ENCODE measurements at regions not wholly inside any gene's neighbourhood (a gene's known extent, or its start where the extent isn't known, plus 50 kb on each side); places are given as distances from the start of the nearest gene placed in this dataset.
"Not testable (repeated sequence)": the region's sequence is repeated elsewhere in the genome, so short reads cannot be mapped to it uniquely, and the experiment has no call there.

DNA sequence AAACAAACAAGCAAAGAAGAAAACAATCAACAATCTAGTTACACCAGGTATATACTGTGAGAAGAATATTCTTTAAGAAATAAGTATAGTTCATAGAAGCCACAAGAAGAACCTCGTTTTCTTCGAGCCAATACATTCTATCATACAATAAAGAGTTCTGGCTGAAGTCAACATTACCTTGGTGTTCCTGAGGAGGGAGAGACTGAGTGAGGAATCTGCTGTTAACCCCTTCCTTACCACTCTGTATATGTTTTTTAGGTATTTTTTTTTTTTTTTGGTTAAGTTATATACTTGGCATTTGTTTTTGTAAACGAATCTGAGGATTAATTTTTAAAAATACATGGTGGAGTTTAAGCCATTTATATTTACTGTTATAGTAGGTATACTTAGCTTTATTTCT lies 412.5 kb downstream of the NUP35 start:
- FAIRE-seq: no peak

DNA sequence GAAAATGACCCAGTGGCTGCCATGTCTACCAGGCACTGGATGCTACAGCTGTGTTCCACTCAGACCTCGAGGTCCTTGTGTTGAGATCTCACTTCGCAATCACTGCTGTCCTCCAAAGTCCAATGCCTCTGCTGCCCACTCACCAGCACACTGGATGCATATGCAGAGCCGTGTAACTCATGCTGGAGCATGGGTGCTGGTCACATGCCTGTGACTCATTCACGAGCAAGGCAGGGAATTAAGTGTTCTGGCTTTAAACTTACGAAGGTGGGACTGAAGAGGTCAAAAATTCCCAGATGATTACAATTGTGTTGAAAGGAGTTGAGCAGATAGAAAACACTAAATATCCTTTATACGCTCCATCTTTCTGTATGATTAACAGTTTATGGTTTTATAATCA lies 417.5 kb downstream of the NUP35 start:
- FAIRE-seq: no peak

DNA sequence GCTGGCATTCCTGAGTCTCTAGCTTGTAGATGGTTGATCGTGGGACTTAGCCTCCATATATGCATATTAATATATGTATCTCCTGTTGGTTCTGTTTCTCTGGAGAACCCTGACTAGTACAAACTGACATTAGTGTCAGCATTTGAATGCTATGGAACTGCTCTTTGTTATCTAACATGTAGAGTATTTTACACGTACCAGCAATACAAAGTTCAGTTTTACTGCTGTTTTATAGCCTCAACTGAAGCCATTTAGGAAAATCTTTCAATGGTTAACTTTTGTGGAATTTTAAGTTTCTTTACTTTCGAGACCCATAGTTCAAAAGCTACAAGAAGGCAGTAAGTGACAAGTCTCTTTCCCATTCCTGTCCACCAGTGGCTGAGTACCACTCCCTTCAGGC lies 418.4 kb downstream of the NUP35 start:
- FAIRE-seq: no peak

DNA sequence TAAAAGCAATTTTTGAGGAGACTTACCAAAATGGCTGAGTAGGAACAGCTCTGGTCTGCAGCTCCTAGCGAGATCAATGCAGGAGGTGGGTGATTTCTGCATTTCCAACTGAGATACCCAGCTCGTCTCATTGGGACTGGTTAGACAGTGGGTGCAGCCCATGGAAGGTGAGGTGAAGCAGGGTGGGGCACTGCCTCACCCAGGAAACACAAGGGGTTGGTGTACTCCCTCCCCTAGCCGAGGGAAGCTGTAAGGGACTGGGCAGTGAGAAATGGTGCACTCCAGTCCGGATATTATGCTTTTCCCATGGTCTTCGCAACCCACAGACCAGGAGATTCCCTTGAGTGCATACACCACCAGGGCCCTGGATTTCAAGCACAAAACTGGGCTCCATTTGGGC lies 419.0 kb downstream of the NUP35 start:
- no peak for FAIRE-seq

GRCh38 chr2:183543731-183544130 lies 419.5 kb downstream of the NUP35 start:
- FAIRE-seq: no peak

DNA sequence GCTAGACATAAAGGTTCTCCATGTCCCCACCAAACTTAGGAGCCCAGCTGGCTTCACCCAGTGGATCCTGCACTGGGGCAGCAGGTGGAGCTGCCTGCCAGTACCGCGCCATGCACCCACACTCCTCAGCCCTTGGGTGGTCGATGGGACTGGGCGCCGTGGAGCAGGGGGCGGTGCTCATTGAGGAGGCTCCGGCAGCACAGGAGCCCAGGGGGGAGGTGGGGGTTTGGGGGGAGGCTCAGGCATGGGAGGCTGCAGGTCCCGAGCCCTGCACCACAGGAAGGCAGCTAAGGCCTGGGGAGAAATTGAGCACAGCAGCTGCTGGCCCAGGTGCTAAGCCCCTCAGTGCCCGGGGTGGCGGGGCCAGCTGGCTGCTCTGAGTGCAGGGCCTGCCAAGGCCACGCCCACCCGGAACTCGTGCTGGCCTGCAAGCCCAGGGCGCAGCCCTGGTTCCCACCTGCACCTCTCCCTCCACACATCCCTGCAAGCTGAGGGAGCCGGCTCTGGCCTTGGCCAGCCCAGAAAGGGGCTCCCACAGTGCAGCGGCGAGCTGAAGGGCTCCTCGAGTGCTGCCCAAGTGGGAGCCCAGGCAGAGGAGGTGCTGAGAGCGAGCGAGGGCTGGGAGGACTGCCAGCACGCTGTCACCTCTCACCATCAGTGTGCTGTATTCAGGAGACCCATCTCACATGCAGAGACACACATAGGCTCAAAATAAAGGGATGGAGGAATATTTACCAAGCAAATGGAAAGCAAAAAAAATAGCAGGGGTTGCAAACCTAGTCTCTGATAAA lies 422.5 kb downstream of the NUP35 start:
- FAIRE-seq: not testable (repeated sequence)

DNA sequence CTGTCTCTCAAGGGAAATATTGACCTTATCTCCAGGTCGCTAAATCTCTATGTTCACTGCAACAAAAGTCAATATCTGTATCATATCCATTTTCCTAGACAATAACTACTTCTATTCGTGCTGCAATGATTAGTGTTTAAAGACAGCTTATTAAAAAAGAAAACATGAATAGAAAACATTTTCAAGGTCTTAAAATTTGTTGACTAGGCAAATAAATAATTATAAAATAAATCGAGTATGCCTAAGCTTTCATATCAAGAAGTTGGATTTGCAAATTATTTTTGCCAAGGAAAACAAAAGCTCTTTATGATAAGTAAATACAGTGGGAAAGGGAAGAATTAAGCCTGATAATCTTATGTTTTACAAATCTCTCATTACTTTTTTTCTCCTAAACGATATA lies 428.5 kb downstream of the NUP35 start:
- FAIRE-seq: no peak

DNA sequence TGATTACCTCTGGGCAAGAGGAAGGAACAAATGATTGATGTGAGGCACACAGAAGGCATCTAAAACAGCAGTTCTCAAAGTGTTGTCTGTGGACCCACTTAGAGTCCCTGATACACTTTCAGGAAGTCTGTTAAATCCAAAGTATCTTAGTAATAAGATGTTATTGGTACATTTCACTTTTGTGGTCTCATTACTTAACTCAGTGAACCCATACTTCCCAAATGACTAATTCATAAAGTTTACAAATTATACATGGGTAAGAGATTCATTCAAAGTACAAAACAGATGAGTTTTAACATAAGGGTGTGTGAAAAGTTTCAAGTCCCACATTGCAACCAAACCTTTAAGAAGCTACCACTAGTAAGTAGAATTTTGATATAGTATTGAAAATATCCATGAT lies 440.5 kb downstream of the NUP35 start:
- FAIRE-seq: no peak

- FAIRE-seq: no peak
Observed at GRCh38 chr2:183575481-183575880, 451.2 kb downstream of the NUP35 start.

DNA sequence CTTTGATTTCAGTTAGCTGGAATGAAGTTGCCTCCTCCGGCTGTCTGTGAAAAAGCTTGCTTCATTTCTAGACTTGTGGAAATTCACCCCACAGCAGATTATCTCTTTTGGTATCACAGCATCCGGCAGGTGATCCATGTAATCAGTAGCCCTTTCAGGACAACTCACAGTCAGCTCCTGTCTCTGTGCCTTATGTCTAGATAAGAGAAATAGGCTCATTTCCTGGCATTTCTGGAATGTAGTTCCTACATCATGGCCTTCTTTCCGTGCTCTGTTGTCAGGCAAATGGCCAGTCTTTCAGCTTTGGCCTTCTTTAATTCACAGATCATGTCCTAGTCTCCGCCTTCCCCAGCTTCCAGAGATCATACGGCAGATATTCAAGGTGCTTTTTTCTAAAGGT lies 455.4 kb downstream of the NUP35 start:
- FAIRE-seq: no peak

DNA sequence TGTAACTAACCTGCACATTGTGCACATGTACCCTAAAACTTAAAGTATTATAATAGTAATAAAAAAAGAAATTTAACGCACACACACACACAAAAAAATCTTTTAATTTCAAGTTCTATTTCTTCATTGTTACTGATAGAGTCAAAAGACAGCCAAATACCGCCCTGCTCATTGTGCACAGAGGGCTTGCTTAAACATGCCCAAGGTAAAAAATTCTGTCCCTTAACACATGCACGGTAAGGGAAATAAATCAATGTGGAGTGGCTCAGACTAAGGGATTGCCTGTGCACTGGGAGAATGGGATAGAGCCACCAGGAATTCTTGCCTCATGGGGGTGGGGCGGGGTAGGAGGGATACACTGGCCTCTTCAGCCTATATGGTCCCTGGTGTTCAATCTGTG lies 468.0 kb downstream of the NUP35 start:
- FAIRE-seq: no peak

- no peak for FAIRE-seq
Observed at GRCh38 chr2:183594150-183594549, 469.9 kb downstream of the NUP35 start.

- no peak for FAIRE-seq
Observed at GRCh38 chr2:183597841-183598240, 473.6 kb downstream of the NUP35 start.

- FAIRE-seq: no peak
Observed at GRCh38 chr2:183604065-183604464, 479.8 kb downstream of the NUP35 start.

DNA sequence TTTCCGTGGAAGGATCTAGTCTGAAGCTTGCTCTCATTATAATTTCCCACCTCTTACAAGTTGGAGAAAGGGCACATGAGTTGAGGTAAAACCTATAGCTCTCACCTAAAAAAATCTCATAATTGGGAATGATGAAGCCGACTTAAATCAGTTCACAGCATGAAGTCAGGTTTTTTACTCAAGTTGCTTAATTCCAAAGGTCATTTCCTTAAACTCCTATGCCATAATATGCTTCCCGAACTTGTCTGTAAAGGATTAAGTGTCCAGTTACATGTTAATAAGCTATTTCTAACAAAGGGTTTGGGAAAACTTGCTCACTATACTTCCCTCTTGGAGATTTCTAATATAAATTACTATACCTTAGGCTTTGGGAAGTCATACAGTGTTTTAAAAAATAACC lies 481.2 kb downstream of the NUP35 start:
- FAIRE-seq: no peak

DNA sequence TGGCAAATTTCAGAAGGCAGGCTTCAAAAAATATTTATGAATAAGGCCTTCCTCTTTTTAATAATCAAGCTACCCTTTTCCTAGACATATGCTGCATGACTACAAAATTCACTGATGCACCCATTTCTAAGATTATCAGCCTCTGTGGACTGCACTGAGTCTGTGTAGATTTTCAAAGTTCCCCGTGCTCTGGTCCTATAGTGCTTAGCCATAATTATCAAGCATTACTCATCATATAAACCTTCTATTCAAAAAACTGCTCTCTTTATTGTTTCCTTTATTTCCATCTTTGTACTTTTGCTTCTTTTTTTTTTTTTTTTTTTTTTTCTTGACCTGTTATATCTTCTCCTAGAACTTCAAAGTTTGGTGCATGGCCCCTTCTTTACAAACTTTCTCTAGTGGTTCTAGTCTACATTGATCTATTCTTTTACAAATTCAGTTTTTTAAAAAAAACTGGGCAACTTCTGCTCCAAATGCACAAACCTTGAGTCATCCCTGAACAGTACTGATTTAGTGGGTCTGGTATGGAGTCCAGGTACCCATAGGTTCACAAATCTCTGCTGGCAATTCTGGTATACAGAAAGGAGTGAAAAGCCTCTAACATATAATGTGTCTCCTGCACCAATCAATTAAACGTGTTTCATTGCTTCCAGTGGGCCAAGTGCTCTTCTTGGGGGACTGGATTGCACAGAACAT lies 481.9 kb downstream of the NUP35 start:
- no peak for FAIRE-seq

DNA sequence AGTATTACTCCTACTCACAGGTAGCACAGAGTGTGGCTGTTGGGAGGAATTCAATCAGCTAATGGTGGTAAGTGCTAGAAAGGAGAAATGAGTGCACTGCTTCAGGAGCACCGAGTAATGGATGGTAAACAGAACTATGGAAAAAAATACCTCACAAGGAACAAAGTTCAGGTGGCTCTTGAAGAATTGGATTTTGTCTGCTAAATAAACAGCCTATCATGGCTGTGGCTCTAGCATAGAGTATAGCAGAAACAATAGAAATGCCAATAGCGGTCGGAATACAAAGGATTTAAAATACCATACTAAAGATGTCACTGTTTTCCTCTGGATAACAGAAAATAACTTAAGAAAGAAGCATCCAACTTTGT lies 482.5 kb downstream of the NUP35 start:
- no peak for FAIRE-seq

- no peak for FAIRE-seq
Observed at GRCh38 chr2:183607995-183608394, 483.8 kb downstream of the NUP35 start.

DNA sequence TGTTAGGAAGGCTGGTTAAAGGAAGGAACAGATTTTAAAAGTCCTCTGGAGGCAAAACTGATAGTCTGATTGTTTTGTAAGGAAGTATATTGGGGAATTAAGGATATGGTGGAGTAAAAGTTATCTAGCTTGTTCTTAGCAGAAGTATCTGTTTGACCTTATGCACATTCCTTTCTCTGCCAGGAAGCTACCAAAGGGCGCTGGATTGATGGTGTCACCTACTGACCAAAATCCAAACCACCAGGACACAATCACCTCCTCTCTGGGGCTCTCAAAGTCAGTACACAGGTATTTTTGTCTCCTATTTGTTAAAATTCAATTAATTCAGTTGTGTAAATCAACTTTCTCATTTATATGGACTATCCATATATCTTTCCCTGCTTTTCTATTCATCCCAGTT lies 484.5 kb downstream of the NUP35 start:
- no peak for FAIRE-seq

DNA sequence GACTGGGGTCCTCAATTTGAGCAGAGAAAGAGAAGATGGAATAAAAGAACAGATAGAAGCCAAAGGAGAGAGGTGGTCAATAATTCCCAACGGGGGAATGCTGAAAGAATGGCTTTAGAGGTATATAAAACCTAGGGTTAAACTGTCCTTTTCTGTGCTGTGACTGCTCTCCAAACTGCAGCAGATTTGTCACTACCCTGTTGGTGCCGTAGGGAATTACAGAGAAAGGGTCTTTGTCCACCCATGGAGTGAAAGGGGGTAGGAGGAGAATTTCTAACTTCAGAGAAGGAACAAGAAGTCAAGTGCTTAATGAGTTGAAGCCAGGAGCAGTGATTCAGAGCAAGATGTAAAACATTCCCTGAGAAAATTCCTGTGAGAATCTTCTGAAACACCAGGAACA lies 486.5 kb downstream of the NUP35 start:
- FAIRE-seq: no peak

- no peak for FAIRE-seq
Observed at GRCh38 chr2:183614799-183615435, 490.7 kb downstream of the NUP35 start.

- no peak for FAIRE-seq
Observed at GRCh38 chr2:183623227-183623626, 499.0 kb downstream of the NUP35 start.

- no peak for FAIRE-seq
Observed at GRCh38 chr2:183630964-183631363, 506.7 kb downstream of the NUP35 start.

DNA sequence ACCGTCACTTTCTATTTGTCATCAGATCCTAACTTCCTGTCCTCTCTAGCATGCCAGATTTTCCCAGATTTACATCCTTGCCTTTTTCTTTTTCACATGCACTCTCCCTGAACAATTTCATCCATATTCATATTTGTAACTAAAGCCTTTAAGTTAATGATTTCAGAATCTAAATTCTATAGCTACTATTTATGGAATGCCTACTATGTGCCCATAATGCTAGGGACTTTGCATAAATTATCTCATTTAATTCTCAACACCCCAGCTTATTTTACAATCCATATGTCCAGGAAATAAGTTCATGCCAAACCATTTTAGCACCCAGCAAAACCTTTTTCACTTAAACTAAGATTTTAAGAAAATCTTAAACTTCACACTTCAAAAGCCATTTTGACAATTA lies 531.9 kb downstream of the NUP35 start:
- no peak for FAIRE-seq

Measured in A204.1 (cell line).